Activated CD4-positive, alpha-beta memory T cell treated with anti-CD3 and anti-CD28 coated beads, Interleukin-2, amount 10 ng/mL, durations not matched to agents 7 days and 5 days (primary cell): ENCODE measurements at regions not wholly inside any gene's neighbourhood (a gene's known extent, or its start where the extent isn't known, plus 50 kb on each side); places are given as distances from the start of the nearest gene placed in this dataset.
"Not testable (repeated sequence)": the region's sequence is repeated elsewhere in the genome, so short reads cannot be mapped to it uniquely, and the experiment has no call there.

Source experiments
- CTCF ChIA-PET: fragments of 350-600 bp; sonication (Branson Sonifier 250); formaldehyde crosslinking; loops from one replicate; lab custom pipeline; 2021; ENCODE audit warnings: antibody characterized with exemption, inconsistent platforms; lab: Charles Lee
- POLR2A ChIA-PET: fragments of 350-600 bp; sonication (Branson Sonifier 250); formaldehyde crosslinking; loops from one replicate; lab custom pipeline; 2021; ENCODE audit warnings: antibody characterized with exemption; lab: Charles Lee
- DNase-seq: peaks from one replicate; pipeline ENCODE4 v3.0.0-alpha.2; 2020
- H3K27ac Mint-ChIP-seq: one replicate; pipeline ENCODE4 v1.8.0; 2021; ENCODE audit warnings: mild to moderate bottlenecking, mixed read lengths
- H3K27me3 Mint-ChIP-seq: one replicate; pipeline ENCODE4 v1.8.0; 2021; ENCODE audit warnings: mixed read lengths
- H3K36me3 Mint-ChIP-seq: one replicate; pipeline ENCODE4 v1.8.0; 2021; ENCODE audit warnings: low read depth, mixed read lengths
- H3K4me1 Mint-ChIP-seq: one replicate; pipeline ENCODE4 v1.8.0; 2021; ENCODE audit warnings: mixed read lengths
- H3K4me3 Mint-ChIP-seq: one replicate; pipeline ENCODE4 v1.8.0; 2021; ENCODE audit warnings: mild to moderate bottlenecking, mixed read lengths
- H3K9me3 Mint-ChIP-seq: one replicate; pipeline ENCODE4 v1.8.0; 2021; ENCODE audit warnings: mixed read lengths

GRCh38 chr6:132131351-132131750 lies 180.2 kb upstream of the CCN2 start:
- ChIA-PET CTCF (no interaction called here), POLR2A (no interaction called here)
- no peaks in the 10 kb centered on the region for H3K36me3 Mint-ChIP-seq
- DNase-seq = no peak
- H3K4me3 Mint-ChIP-seq = no peak overlapping the region
- H3K9me3 Mint-ChIP-seq = no peaks in the 10 kb centered on the region
- H3K27me3 Mint-ChIP-seq = peaks cover 4% of the 10 kb centered on the region
- H3K27ac Mint-ChIP-seq = no peak overlapping the region
- H3K4me1 Mint-ChIP-seq = no peaks in the 10 kb centered on the region

- ChIA-PET CTCF (no interaction called here), POLR2A (no interaction called here)
- DNase-seq = no peak
- no peaks in the 10 kb centered on the region for H3K4me1 Mint-ChIP-seq
- no peaks in the 10 kb centered on the region for H3K9me3 Mint-ChIP-seq
- H3K36me3 Mint-ChIP-seq = no peaks in the 10 kb centered on the region
- H3K27me3 Mint-ChIP-seq = peaks cover 4% of the 10 kb centered on the region
- H3K4me3 Mint-ChIP-seq = no peak overlapping the region
- no peak overlapping the region for H3K27ac Mint-ChIP-seq
These were observed 179.6 kb upstream of the CCN2 start for GRCh38 chr6:132130626-132131298.

GRCh38 chr6:132128424-132128823 lies 177.3 kb upstream of the CCN2 start:
- no peaks in the 10 kb centered on the region for H3K36me3 Mint-ChIP-seq
- H3K4me3 Mint-ChIP-seq = no peak overlapping the region
- H3K27ac Mint-ChIP-seq = no peak overlapping the region
- POLR2A ChIA-PET = no interaction called here
- CTCF ChIA-PET = no interaction called here
- no peak for DNase-seq
- no peaks in the 10 kb centered on the region for H3K9me3 Mint-ChIP-seq
- peaks cover 4% of the 10 kb centered on the region for H3K27me3 Mint-ChIP-seq
- H3K4me1 Mint-ChIP-seq = no peaks in the 10 kb centered on the region

GRCh38 chr6:132126150-132126549 lies 175.0 kb upstream of the CCN2 start:
- POLR2A ChIA-PET = no interaction called here
- CTCF ChIA-PET = no interaction called here
- no peak for DNase-seq
- Mint-ChIP-seq H3K4me1 (no peaks in the 10 kb centered on the region), H3K36me3 (no peaks in the 10 kb centered on the region), H3K27me3 (no peaks in the 10 kb centered on the region), H3K4me3 (no peak overlapping the region), H3K27ac (no peak overlapping the region), H3K9me3 (no peaks in the 10 kb centered on the region)

GRCh38 chr6:132122871-132123270 lies 171.7 kb upstream of the CCN2 start:
- CTCF ChIA-PET = no interaction called here
- no peak for DNase-seq
- Mint-ChIP-seq H3K27ac (no peak overlapping the region), H3K27me3 (no peaks in the 10 kb centered on the region), H3K9me3 (no peaks in the 10 kb centered on the region), H3K4me3 (no peak overlapping the region), H3K4me1 (no peaks in the 10 kb centered on the region), H3K36me3 (no peaks in the 10 kb centered on the region)
- POLR2A ChIA-PET = no interaction called here

- H3K9me3 Mint-ChIP-seq = no peaks in the 10 kb centered on the region
- H3K4me3 Mint-ChIP-seq = no peak overlapping the region
- H3K36me3 Mint-ChIP-seq = no peaks in the 10 kb centered on the region
- no peaks in the 10 kb centered on the region for H3K27me3 Mint-ChIP-seq
- H3K4me1 Mint-ChIP-seq = no peaks in the 10 kb centered on the region
- ChIA-PET POLR2A (no interaction called here), CTCF (no interaction called here)
- DNase-seq = no peak
- H3K27ac Mint-ChIP-seq = no peak overlapping the region
These were observed 171.0 kb upstream of the CCN2 start for GRCh38 chr6:132122176-132122575.

GRCh38 chr6:132118144-132118543 lies 167.0 kb upstream of the CCN2 start:
- ChIA-PET POLR2A (no interaction called here), CTCF (no interaction called here)
- H3K27ac Mint-ChIP-seq = no peak overlapping the region
- H3K27me3 Mint-ChIP-seq = no peaks in the 10 kb centered on the region
- no peak overlapping the region for H3K4me3 Mint-ChIP-seq
- H3K4me1 Mint-ChIP-seq = no peaks in the 10 kb centered on the region
- no peak for DNase-seq
- H3K36me3 Mint-ChIP-seq = no peaks in the 10 kb centered on the region
- H3K9me3 Mint-ChIP-seq = no peaks in the 10 kb centered on the region

GRCh38 chr6:132115714-132116366 lies 164.7 kb upstream of the CCN2 start:
- Mint-ChIP-seq H3K9me3 (no peaks in the 10 kb centered on the region), H3K36me3 (no peaks in the 10 kb centered on the region), H3K27me3 (no peaks in the 10 kb centered on the region), H3K4me3 (no peak overlapping the region), H3K4me1 (no peaks in the 10 kb centered on the region), H3K27ac (no peak overlapping the region)
- DNase-seq = no peak
- ChIA-PET POLR2A (no interaction called here), CTCF (no interaction called here)

- Mint-ChIP-seq H3K4me1 (no peaks in the 10 kb centered on the region), H3K27me3 (no peaks in the 10 kb centered on the region), H3K4me3 (no peak overlapping the region), H3K27ac (no peak overlapping the region), H3K36me3 (no peaks in the 10 kb centered on the region), H3K9me3 (peaks cover 7% of the 10 kb centered on the region)
- CTCF ChIA-PET = interaction anchor here (0.6 kb wide), 1 partner anchor 226 kb away, joined by 4 read pairs; no protein-coding TSS in a partner anchor
- no peak for DNase-seq
- POLR2A ChIA-PET = no interaction called here
These were observed 163.1 kb upstream of the CCN2 start for GRCh38 chr6:132114201-132114825.

GRCh38 chr6:132109752-132110151 lies 158.6 kb upstream of the CCN2 start:
- POLR2A ChIA-PET, CTCF ChIA-PET, DNase-seq: not testable (repeated sequence)

GRCh38 chr6:132107896-132108295 lies 156.7 kb upstream of the CCN2 start:
- H3K27ac Mint-ChIP-seq = no peak overlapping the region
- H3K4me3 Mint-ChIP-seq = no peak overlapping the region
- DNase-seq = no peak
- POLR2A ChIA-PET = no interaction called here
- H3K9me3 Mint-ChIP-seq = peaks cover 9% of the 10 kb centered on the region
- CTCF ChIA-PET = no interaction called here
- no peaks in the 10 kb centered on the region for H3K4me1 Mint-ChIP-seq
- H3K36me3 Mint-ChIP-seq = no peaks in the 10 kb centered on the region
- H3K27me3 Mint-ChIP-seq = no peaks in the 10 kb centered on the region

More at GRCh38 chr6:132109752-132110151, 158.6 kb upstream of the CCN2 start:
- not testable (repeated sequence) for H3K27me3 Mint-ChIP-seq, H3K4me1 Mint-ChIP-seq, H3K27ac Mint-ChIP-seq, H3K36me3 Mint-ChIP-seq, H3K9me3 Mint-ChIP-seq, H3K4me3 Mint-ChIP-seq

- no peaks in the 10 kb centered on the region for H3K27me3 Mint-ChIP-seq
- ChIA-PET POLR2A (no interaction called here), CTCF (no interaction called here)
- no peaks in the 10 kb centered on the region for H3K9me3 Mint-ChIP-seq
- DNase-seq = no peak
- H3K4me3 Mint-ChIP-seq = no peak overlapping the region
- H3K4me1 Mint-ChIP-seq = no peaks in the 10 kb centered on the region
- no peak overlapping the region for H3K27ac Mint-ChIP-seq
- H3K36me3 Mint-ChIP-seq = no peaks in the 10 kb centered on the region
These were observed 150.4 kb upstream of the CCN2 start for GRCh38 chr6:132101535-132101934.

- Mint-ChIP-seq H3K27ac (no peak overlapping the region), H3K27me3 (no peaks in the 10 kb centered on the region), H3K4me3 (no peak overlapping the region), H3K9me3 (no peaks in the 10 kb centered on the region), H3K4me1 (no peaks in the 10 kb centered on the region), H3K36me3 (no peaks in the 10 kb centered on the region)
- CTCF ChIA-PET = no interaction called here
- DNase-seq = no peak
- POLR2A ChIA-PET = no interaction called here
These were observed 149.3 kb upstream of the CCN2 start for GRCh38 chr6:132100388-132100990.
